Thyroid gland (tissue), 4 donors: ENCODE measurements at regions not wholly inside any gene's neighbourhood (a gene's known extent, or its start where the extent isn't known, plus 50 kb on each side); places are given as distances from the start of the nearest gene placed in this dataset.

ENCODE experiments used
- POLR2A ChIP-seq, 2 donors: fragments of 450-650 bp; IDR thresholded peaks; one replicate each; pipeline ENCODE4 v1.6.1; 2017; ENCODE audit warnings: antibody characterized with exemption in 2 of 2, mild to moderate bottlenecking in 2 of 2, moderate library complexity in 1 of 2
- TF ChIP-seq, protein P1 (sequence below), 6 experiments: fragments of 200-600 bp in 3 of 6; fragments of 450-650 bp in 3 of 6; sonication (generic) in 3 of 6; IDR thresholded peaks; one replicate each; pipeline ENCODE4 v1.5.1; 2016 to 2019; ENCODE audit warnings: antibody characterized with exemption in 6 of 6, mild to moderate bottlenecking in 2 of 6, inconsistent platforms in 1 of 6, moderate library complexity in 1 of 6

DNA sequence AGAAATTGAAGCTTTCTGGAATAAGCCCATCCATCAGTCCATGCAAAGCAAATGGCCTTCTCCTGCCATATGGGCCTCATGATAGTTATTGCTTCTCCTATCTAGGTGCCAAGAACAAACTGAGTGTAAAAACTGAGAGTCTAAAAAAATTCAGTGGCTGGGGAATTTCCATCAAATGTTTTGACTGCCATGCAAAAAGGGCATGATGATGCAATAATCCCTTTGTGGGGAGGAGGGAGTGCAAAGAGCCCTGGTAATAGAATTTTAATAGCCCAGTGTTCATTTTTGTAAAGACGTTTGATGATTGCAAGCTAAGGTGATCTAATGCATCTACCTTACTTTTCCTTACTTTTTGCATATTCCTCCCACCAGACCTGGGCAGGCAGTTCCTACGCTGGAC is 683.7 kb downstream of the EPM2A start:
- TF ChIP-seq, protein P1, sequence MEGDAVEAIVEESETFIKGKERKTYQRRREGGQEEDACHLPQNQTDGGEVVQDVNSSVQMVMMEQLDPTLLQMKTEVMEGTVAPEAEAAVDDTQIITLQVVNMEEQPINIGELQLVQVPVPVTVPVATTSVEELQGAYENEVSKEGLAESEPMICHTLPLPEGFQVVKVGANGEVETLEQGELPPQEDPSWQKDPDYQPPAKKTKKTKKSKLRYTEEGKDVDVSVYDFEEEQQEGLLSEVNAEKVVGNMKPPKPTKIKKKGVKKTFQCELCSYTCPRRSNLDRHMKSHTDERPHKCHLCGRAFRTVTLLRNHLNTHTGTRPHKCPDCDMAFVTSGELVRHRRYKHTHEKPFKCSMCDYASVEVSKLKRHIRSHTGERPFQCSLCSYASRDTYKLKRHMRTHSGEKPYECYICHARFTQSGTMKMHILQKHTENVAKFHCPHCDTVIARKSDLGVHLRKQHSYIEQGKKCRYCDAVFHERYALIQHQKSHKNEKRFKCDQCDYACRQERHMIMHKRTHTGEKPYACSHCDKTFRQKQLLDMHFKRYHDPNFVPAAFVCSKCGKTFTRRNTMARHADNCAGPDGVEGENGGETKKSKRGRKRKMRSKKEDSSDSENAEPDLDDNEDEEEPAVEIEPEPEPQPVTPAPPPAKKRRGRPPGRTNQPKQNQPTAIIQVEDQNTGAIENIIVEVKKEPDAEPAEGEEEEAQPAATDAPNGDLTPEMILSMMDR (IDR thresholded peaks at IDR 0.05), result no peak
- no peak for TF ChIP-seq POLR2A (IDR thresholded peaks at IDR 0.05)
